ENCODE measurements at regions not wholly inside any gene's neighbourhood (a gene's known extent, or its start where the extent isn't known, plus 50 kb on each side); places are given as distances from the start of the nearest gene placed in this dataset.

- no peak for TF ChIP-seq USF1 (IDR thresholded peaks at IDR 0.05)
- no peak for TF ChIP-seq REST (IDR thresholded peaks at IDR 0.05; ENCODE audit: low read depth)
- TF ChIP-seq TCF12 (IDR thresholded peaks at IDR 0.05; ENCODE audit: low read depth) = no peak
- no peak for TF ChIP-seq YY1 (IDR thresholded peaks at IDR 0.05; ENCODE audit: low read depth)
- no peak for TF ChIP-seq FOXM1 (IDR thresholded peaks at IDR 0.05; ENCODE audit: borderline replicate concordance, low read depth)
- no peak for TF ChIP-seq TEAD4 (IDR thresholded peaks at IDR 0.05)
- no peak for TF ChIP-seq TAF1 (IDR thresholded peaks at IDR 0.05; ENCODE audit: low read depth)
- TF ChIP-seq MAX (IDR thresholded peaks at IDR 0.05) = no peak
- TF ChIP-seq ZBTB7A (IDR thresholded peaks at IDR 0.05; ENCODE audit: low read depth) = no peak
- TF ChIP-seq EP300 (IDR thresholded peaks at IDR 0.05; ENCODE audit: borderline replicate concordance) = no peak
- no peak for TF ChIP-seq RAD21 (IDR thresholded peaks at IDR 0.05; ENCODE audit: low read depth)
- TF ChIP-seq CREB1 (IDR thresholded peaks at IDR 0.05; ENCODE audit: low read depth) = no peak
Measured at GRCh38 chr13:75216038-75216437, 265.9 kb downstream of the TBC1D4 start.

GRCh38 chr13:75214846-75215245, 267.1 kb downstream of the TBC1D4 start:
- TF ChIP-seq RAD21 (IDR thresholded peaks at IDR 0.05; ENCODE audit: low read depth) (no peak), MAX (IDR thresholded peaks at IDR 0.05) (no peak), TCF12 (IDR thresholded peaks at IDR 0.05; ENCODE audit: low read depth) (no peak), CREB1 (IDR thresholded peaks at IDR 0.05; ENCODE audit: low read depth) (no peak), TEAD4 (IDR thresholded peaks at IDR 0.05) (no peak), TAF1 (IDR thresholded peaks at IDR 0.05; ENCODE audit: low read depth) (no peak), ZBTB7A (IDR thresholded peaks at IDR 0.05; ENCODE audit: low read depth) (no peak), YY1 (IDR thresholded peaks at IDR 0.05; ENCODE audit: low read depth) (no peak), EP300 (IDR thresholded peaks at IDR 0.05; ENCODE audit: borderline replicate concordance) (no peak), FOXM1 (IDR thresholded peaks at IDR 0.05; ENCODE audit: borderline replicate concordance, low read depth) (no peak), REST (IDR thresholded peaks at IDR 0.05; ENCODE audit: low read depth) (no peak), USF1 (IDR thresholded peaks at IDR 0.05) (no peak), EGR1 (IDR thresholded peaks at IDR 0.05) (no peak), CEBPB (IDR thresholded peaks at IDR 0.05) (no peak), NFIC (IDR thresholded peaks at IDR 0.05) (no peak)

GRCh38 chr13:75202981-75203380, 279.0 kb downstream of the TBC1D4 start:
- TF ChIP-seq FOXM1 (IDR thresholded peaks at IDR 0.05; ENCODE audit: borderline replicate concordance, low read depth) (no peak), CREB1 (IDR thresholded peaks at IDR 0.05; ENCODE audit: low read depth) (no peak), USF1 (IDR thresholded peaks at IDR 0.05) (no peak), TCF12 (IDR thresholded peaks at IDR 0.05; ENCODE audit: low read depth) (no peak), TAF1 (IDR thresholded peaks at IDR 0.05; ENCODE audit: low read depth) (no peak), YY1 (IDR thresholded peaks at IDR 0.05; ENCODE audit: low read depth) (no peak), EP300 (IDR thresholded peaks at IDR 0.05; ENCODE audit: borderline replicate concordance) (no peak), NFIC (IDR thresholded peaks at IDR 0.05) (no peak), TEAD4 (IDR thresholded peaks at IDR 0.05) (no peak), ZBTB7A (IDR thresholded peaks at IDR 0.05; ENCODE audit: low read depth) (no peak), RAD21 (IDR thresholded peaks at IDR 0.05; ENCODE audit: low read depth) (no peak), MAX (IDR thresholded peaks at IDR 0.05) (no peak), EGR1 (IDR thresholded peaks at IDR 0.05) (no peak), REST (IDR thresholded peaks at IDR 0.05; ENCODE audit: low read depth) (no peak), CEBPB (IDR thresholded peaks at IDR 0.05) (no peak)

GRCh38 chr13:75197803-75198202, 284.2 kb downstream of the TBC1D4 start:
- TF ChIP-seq CEBPB (IDR thresholded peaks at IDR 0.05) (no peak), RAD21 (IDR thresholded peaks at IDR 0.05; ENCODE audit: low read depth) (no peak), CREB1 (IDR thresholded peaks at IDR 0.05; ENCODE audit: low read depth) (no peak), REST (IDR thresholded peaks at IDR 0.05; ENCODE audit: low read depth) (no peak), FOXM1 (IDR thresholded peaks at IDR 0.05; ENCODE audit: borderline replicate concordance, low read depth) (no peak), EP300 (IDR thresholded peaks at IDR 0.05; ENCODE audit: borderline replicate concordance) (no peak), NFIC (IDR thresholded peaks at IDR 0.05) (no peak), EGR1 (IDR thresholded peaks at IDR 0.05) (no peak)

Data from Ishikawa (cell line).